HCT116 (cell line): ENCODE measurements at regions not wholly inside any gene's neighbourhood (a gene's known extent, or its start where the extent isn't known, plus 50 kb on each side); places are given as distances from the start of the nearest gene placed in this dataset.

Experiments used
- ATAC-seq: fragments of 200-7000 bp; cut with Tn5 transposase; 2 replicates; pipeline ENCODE4 v1.9.1; 2020; ENCODE audit warnings: mild to moderate bottlenecking, moderate library complexity
- BruUV-seq: library from RNA; stranded (reverse); fragments of 400-500 nt; replicated peaks from 2 replicates; lab custom pipeline; 2021; lab: Mats Ljungman, UMichigan
- CTCF ChIA-PET: fragments of 300-600 bp; sonication (Branson Sonifier 250); formaldehyde crosslinking; loops from one replicate; lab custom pipeline; 2021; ENCODE audit warnings: antibody characterized with exemption; lab: Charles Lee
- POLR2A ChIA-PET: fragments of 300-600, 350-600 bp; sonication (Branson Sonifier 250); formaldehyde crosslinking; loops from one replicate; lab custom pipeline; 2021; ENCODE audit warnings: antibody characterized with exemption; lab: Charles Lee
- RAD21 ChIA-PET, 2 experiments: fragments of 300-600 bp; sonication (Branson Sonifier 250); formaldehyde crosslinking; loops; one replicate each; lab custom pipeline; 2023; ENCODE audit warnings: low total read pairs in 2 of 2; ENCODE audit not compliant: uncharacterized antibody in 2 of 2, unreplicated experiment in 2 of 2, low non-redundant PET in 1 of 2; lab: Charles Lee
- DNase-seq: peaks from one replicate; pipeline ENCODE4 v3.0.0-alpha.2; 2010; ENCODE audit warnings: low read depth, low spot score
- H2AFZ ChIP-seq: fragments of 200-600 bp; shearing (Covaris generic), sonication (generic); 2 replicates; pipeline ENCODE4 v1.6.1; 2017; ENCODE audit warnings: low read depth, mixed run types, mixed read lengths, antibody characterized with exemption, low read length; ENCODE audit not compliant: poor library complexity, severe bottlenecking
- H3K27ac ChIP-seq: 2 replicates; pipeline ENCODE4 v1.5.1; 2012; ENCODE audit warnings: low read depth, low read length
- H3K27me3 ChIP-seq: fragments of 200-600 bp; sonication (generic); 2 replicates; pipeline ENCODE4 v1.6.1; 2016; ENCODE audit warnings: mixed run types, low read length, mixed read lengths; ENCODE audit not compliant: insufficient read depth
- H3K36me3 ChIP-seq, 2 experiments: fragments of 200-500 bp in 1 of 2; fragments of 200-600 bp in 1 of 2; sonication (Bioruptor generic) in 1 of 2; sonication (generic) in 1 of 2; 2 replicates each; pipeline versions ENCODE4 v1.5.1 to v1.6.1; 2014 to 2016; ENCODE audit warnings: low read length in 2 of 2, inconsistent platforms in 1 of 2, mixed read lengths in 1 of 2, mixed run types in 1 of 2; ENCODE audit not compliant: insufficient read depth in 2 of 2, control insufficient read depth in 1 of 2
- H3K4me1 ChIP-seq, 2 experiments: fragments of 200-600 bp in 1 of 2; sonication (generic) in 1 of 2; 2 replicates each; pipeline versions ENCODE4 v1.5.1 to v1.6.1; 2012 to 2017; ENCODE audit warnings: low read length in 2 of 2, inconsistent platforms in 1 of 2, mild to moderate bottlenecking in 1 of 2, mixed read lengths in 1 of 2, mixed run types in 1 of 2, moderate library complexity in 1 of 2; ENCODE audit not compliant: insufficient read depth in 2 of 2, control insufficient read depth in 1 of 2
- H3K4me2 ChIP-seq: fragments of 200-600 bp; sonication (generic); 2 replicates; pipeline ENCODE4 v1.6.1; 2017; ENCODE audit warnings: mixed run types, low read length, mixed read lengths
- H3K4me3 ChIP-seq, 2 experiments: fragments of 200-600 bp in 1 of 2; sonication (generic) in 1 of 2; replicated peaks in 1 of 2; 2 replicates each; pipeline ENCODE4 v1.5.1; 2011 to 2016; ENCODE audit warnings: low read length in 2 of 2, control low read depth in 1 of 2, low read depth in 1 of 2, mild to moderate bottlenecking in 1 of 2, mixed read lengths in 1 of 2, mixed run types in 1 of 2
- H3K79me2 ChIP-seq: fragments of 200-600 bp; sonication (generic); 2 replicates; pipeline ENCODE4 v1.6.1; 2017; ENCODE audit warnings: mild to moderate bottlenecking, mixed run types, low read length, moderate library complexity, mixed read lengths; ENCODE audit not compliant: insufficient read depth
- H3K9ac ChIP-seq: fragments of 200-600 bp; sonication (generic); 2 replicates; pipeline ENCODE4 v1.6.1; 2016; ENCODE audit warnings: low read length, mixed read lengths
- H3K9me2 ChIP-seq: fragments of 200-600 bp; sonication (generic), shearing (Covaris generic); 2 replicates; pipeline ENCODE4 v1.6.1; 2017; ENCODE audit warnings: mixed run types, mild to moderate bottlenecking, moderate library complexity; ENCODE audit not compliant: insufficient read depth
- H3K9me3 ChIP-seq, 2 experiments: fragments of 200-500 bp in 1 of 2; fragments of 200-600 bp in 1 of 2; sonication (Bioruptor generic) in 1 of 2; sonication (generic) in 1 of 2; 2 replicates each; pipeline ENCODE4 v1.6.1; 2014 to 2017; ENCODE audit warnings: low read length in 2 of 2, mixed read lengths in 2 of 2, inconsistent platforms in 1 of 2, low read depth in 1 of 2, mild to moderate bottlenecking in 1 of 2, mixed run types in 1 of 2, moderate library complexity in 1 of 2; ENCODE audit not compliant: control insufficient read depth in 1 of 2, insufficient read depth in 1 of 2
- H4K20me1 ChIP-seq: fragments of 200-600 bp; sonication (generic), shearing (Covaris generic); 2 replicates; pipeline ENCODE4 v1.6.1; 2017; ENCODE audit warnings: mixed run types, mild to moderate bottlenecking, moderate library complexity; ENCODE audit not compliant: insufficient read depth
- EGR1 ChIP-seq: IDR thresholded peaks from 2 replicates; pipeline ENCODE4 v1.6.1; 2012; ENCODE audit warnings: low read depth
- ELF1 ChIP-seq: IDR thresholded peaks from 2 replicates; pipeline ENCODE4 v1.6.1; 2012; ENCODE audit warnings: low read depth, borderline replicate concordance
- EZH2phosphoT487 ChIP-seq: fragments of 200-600 bp; IDR thresholded peaks from 2 replicates; pipeline ENCODE4 v1.6.1; 2018; ENCODE audit warnings: antibody characterized with exemption, borderline replicate concordance
- FOSL1 ChIP-seq: IDR thresholded peaks from 2 replicates; pipeline ENCODE4 v1.6.1; 2012; ENCODE audit warnings: low read depth
- JUND ChIP-seq: IDR thresholded peaks from 2 replicates; pipeline ENCODE4 v1.6.1; 2012
- POLR2A ChIP-seq: IDR thresholded peaks from 2 replicates; pipeline ENCODE4 v1.7.0; 2011; ENCODE audit warnings: borderline replicate concordance; ENCODE audit not compliant: insufficient read depth, insufficient read length; ENCODE audit errors: extremely low read depth
- POLR2AphosphoS5 ChIP-seq: IDR thresholded peaks from 2 replicates; pipeline ENCODE4 v1.6.1; 2011; ENCODE audit warnings: mild to moderate bottlenecking, low read depth, low read length, moderate library complexity
- SRF ChIP-seq: IDR thresholded peaks from 2 replicates; pipeline ENCODE4 v1.6.1; 2012; ENCODE audit warnings: low read depth
- ZBTB33 ChIP-seq: IDR thresholded peaks from 2 replicates; pipeline ENCODE4 v1.6.1; 2011; ENCODE audit warnings: mild to moderate bottlenecking, low read length, moderate library complexity; ENCODE audit not compliant: insufficient replicate concordance; ENCODE audit errors: extremely low read depth
- ZFX ChIP-seq: fragments of 450-650 bp; IDR thresholded peaks from 2 replicates; pipeline ENCODE4 v1.6.1; 2017
- ZNF274 ChIP-seq: fragments of 200-500 bp; sonication (Bioruptor generic); IDR thresholded peaks from 2 replicates; pipeline ENCODE4 v1.6.1; 2014; ENCODE audit warnings: mild to moderate bottlenecking, low read depth, low read length, inconsistent platforms
- intact Hi-C: fragments of 100-400 bp; cut with micrococcal nuclease; formaldehyde crosslinking; loops from 2 replicates; pipeline ENCODE4 v1.10.0; 2022
- TF ChIP-seq, protein P1 (sequence below): IDR thresholded peaks from 2 replicates; pipeline ENCODE4 v1.6.1; 2012
- TF ChIP-seq, protein P2 (sequence below): IDR thresholded peaks from 2 replicates; pipeline ENCODE4 v1.6.1; 2012; ENCODE audit warnings: low read depth

DNA sequence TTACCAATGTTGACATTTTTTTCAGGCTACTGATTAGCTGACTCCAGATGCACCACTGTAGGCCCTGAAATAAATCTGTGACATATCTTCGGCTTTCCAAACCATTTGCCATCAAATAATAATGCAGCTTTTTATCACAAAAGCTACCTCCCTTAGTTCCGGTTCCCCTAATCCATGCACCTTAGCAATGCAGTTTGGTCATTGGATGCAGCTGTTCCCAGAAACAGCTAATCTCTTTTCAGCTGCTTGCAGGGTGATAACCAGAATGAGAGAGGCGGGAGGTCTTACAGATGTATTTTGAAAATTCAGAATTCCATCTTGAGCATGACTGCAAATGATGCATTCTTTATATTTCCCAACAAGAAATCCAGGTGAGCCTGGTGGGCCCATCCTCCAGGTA is 646.2 kb downstream of the SOX5 start (continued):
- TF ChIP-seq EZH2phosphoT487: no peak
- TF ChIP-seq ZFX: no peak
- no peak for TF ChIP-seq JUND
- TF ChIP-seq, protein P1, sequence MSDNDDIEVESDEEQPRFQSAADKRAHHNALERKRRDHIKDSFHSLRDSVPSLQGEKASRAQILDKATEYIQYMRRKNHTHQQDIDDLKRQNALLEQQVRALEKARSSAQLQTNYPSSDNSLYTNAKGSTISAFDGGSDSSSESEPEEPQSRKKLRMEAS: no peak
- no peak for TF ChIP-seq ZNF274
- no peak for TF ChIP-seq ZBTB33

DNA sequence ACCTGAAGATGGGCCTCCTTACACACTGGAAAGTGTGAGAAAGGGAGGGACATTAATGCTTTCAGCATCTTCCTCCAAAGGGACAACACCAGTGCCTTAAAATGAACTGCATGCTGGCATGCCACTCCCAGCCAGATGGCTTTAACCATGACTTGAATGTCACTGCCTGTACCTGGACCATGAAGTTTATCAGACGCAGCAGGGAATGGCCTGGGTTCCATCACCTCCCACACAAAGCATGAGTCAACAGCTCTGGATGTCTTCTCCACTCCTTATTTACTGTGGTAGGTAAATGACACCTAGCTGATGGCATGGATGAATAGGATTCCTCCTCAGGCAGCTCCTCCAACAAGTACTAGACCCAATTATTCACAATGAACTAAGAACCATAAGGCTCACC is 645.6 kb downstream of the SOX5 start:
- H3K36me3 ChIP-seq: no peaks in the 10 kb centered on the region
- peaks cover 18 to 31% of the 10 kb centered on the region in 2 experiments; a peak in 2 of 4 replicates for H3K9me3 ChIP-seq
- DNase-seq (no peak), ATAC-seq (no peak)
- H3K4me1 ChIP-seq: no peaks in the 10 kb centered on the region
- H2AFZ ChIP-seq: no peak overlapping the region
- H3K9me2 ChIP-seq: no peaks in the 10 kb centered on the region
- TF ChIP-seq ZBTB33: no peak
- TF ChIP-seq EGR1: no peak
- TF ChIP-seq SRF: no peak
- TF ChIP-seq, protein P2, sequence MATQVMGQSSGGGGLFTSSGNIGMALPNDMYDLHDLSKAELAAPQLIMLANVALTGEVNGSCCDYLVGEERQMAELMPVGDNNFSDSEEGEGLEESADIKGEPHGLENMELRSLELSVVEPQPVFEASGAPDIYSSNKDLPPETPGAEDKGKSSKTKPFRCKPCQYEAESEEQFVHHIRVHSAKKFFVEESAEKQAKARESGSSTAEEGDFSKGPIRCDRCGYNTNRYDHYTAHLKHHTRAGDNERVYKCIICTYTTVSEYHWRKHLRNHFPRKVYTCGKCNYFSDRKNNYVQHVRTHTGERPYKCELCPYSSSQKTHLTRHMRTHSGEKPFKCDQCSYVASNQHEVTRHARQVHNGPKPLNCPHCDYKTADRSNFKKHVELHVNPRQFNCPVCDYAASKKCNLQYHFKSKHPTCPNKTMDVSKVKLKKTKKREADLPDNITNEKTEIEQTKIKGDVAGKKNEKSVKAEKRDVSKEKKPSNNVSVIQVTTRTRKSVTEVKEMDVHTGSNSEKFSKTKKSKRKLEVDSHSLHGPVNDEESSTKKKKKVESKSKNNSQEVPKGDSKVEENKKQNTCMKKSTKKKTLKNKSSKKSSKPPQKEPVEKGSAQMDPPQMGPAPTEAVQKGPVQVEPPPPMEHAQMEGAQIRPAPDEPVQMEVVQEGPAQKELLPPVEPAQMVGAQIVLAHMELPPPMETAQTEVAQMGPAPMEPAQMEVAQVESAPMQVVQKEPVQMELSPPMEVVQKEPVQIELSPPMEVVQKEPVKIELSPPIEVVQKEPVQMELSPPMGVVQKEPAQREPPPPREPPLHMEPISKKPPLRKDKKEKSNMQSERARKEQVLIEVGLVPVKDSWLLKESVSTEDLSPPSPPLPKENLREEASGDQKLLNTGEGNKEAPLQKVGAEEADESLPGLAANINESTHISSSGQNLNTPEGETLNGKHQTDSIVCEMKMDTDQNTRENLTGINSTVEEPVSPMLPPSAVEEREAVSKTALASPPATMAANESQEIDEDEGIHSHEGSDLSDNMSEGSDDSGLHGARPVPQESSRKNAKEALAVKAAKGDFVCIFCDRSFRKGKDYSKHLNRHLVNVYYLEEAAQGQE: no peak
- TF ChIP-seq ELF1: no peak
- TF ChIP-seq FOSL1: no peak
- no peak for TF ChIP-seq POLR2A
- TF ChIP-seq POLR2AphosphoS5: no peak
- no peak for TF ChIP-seq ZNF274
- H3K27ac ChIP-seq: no peak overlapping the region
- H3K27me3 ChIP-seq: no peaks in the 10 kb centered on the region
- no peaks in the 10 kb centered on the region for H3K79me2 ChIP-seq
- intact Hi-C loops: no loop called here
- ChIA-PET POLR2A (no interaction called here), RAD21 (no interaction called here), CTCF (no interaction called here)
- BruUV-seq: no TSS peak
- H4K20me1 ChIP-seq: no peaks in the 10 kb centered on the region
- no peak overlapping the region for H3K4me2 ChIP-seq
- no peak overlapping the region for H3K9ac ChIP-seq
- H3K4me3 ChIP-seq: no peak overlapping the region
